CD14-positive monocyte (primary cell): ENCODE measurements at regions not wholly inside any gene's neighbourhood (a gene's known extent, or its start where the extent isn't known, plus 50 kb on each side); places are given as distances from the start of the nearest gene placed in this dataset.

Experiments used
- DNase-seq, 3 donors: peaks; one replicate each; pipeline ENCODE4 v3.0.0-alpha.2; 2011 to 2022
- H2AFZ ChIP-seq: 2 replicates; pipeline ENCODE4 v1.6.0; 2012; ENCODE audit warnings: mild to moderate bottlenecking, low read depth, low read length, inconsistent platforms; ENCODE audit not compliant: insufficient read depth, poor library complexity, severe bottlenecking
- H3K27ac ChIP-seq, 2 donors: 1 replicate in 1 of 2; 2 replicates in 1 of 2; pipeline ENCODE4 v1.5.1; 2012 to 2013; ENCODE audit warnings: low read length in 2 of 2, control low read depth in 1 of 2, inconsistent platforms in 1 of 2, low read depth in 1 of 2, mild to moderate bottlenecking in 1 of 2
- H3K27me3 ChIP-seq, 2 donors: one replicate each; pipeline versions ENCODE4 v1.6.0 to v1.6.1; 2011 to 2013; ENCODE audit warnings: low read length in 2 of 2; ENCODE audit not compliant: control insufficient read depth in 2 of 2, insufficient read depth in 2 of 2
- H3K36me3 ChIP-seq, 2 donors: replicated peaks in 1 of 2; 1 replicate in 1 of 2; 2 replicates in 1 of 2; pipeline versions ENCODE4 v1.5.1 to v1.6.1; 2012 to 2013; ENCODE audit warnings: low read length in 2 of 2, control low read depth in 1 of 2, inconsistent platforms in 1 of 2, mild to moderate bottlenecking in 1 of 2; ENCODE audit not compliant: insufficient read depth in 2 of 2, control insufficient read depth in 1 of 2
- H3K4me1 ChIP-seq, 2 donors: 1 replicate in 1 of 2; 2 replicates in 1 of 2; pipeline versions ENCODE4 v1.5.1 to v1.6.1; 2012 to 2013; ENCODE audit warnings: low read length in 2 of 2, control low read depth in 1 of 2, inconsistent platforms in 1 of 2, mild to moderate bottlenecking in 1 of 2, moderate library complexity in 1 of 2; ENCODE audit not compliant: insufficient read depth in 2 of 2, control insufficient read depth in 1 of 2
- H3K4me2 ChIP-seq: replicated peaks from 2 replicates; pipeline ENCODE3; 2012; ENCODE audit warnings: low read length, moderate library complexity, mild to moderate bottlenecking; ENCODE audit not compliant: poor library complexity, severe bottlenecking; ENCODE audit errors: extremely low read depth
- H3K4me3 ChIP-seq, 3 experiments: fragments of 200-600 bp in 1 of 3; sonication (generic) in 1 of 3; replicated peaks in 1 of 3; 1 replicate in 2 of 3; 2 replicates in 1 of 3; pipeline ENCODE4 v1.5.1; 2011 to 2013; ENCODE audit warnings: low read length in 3 of 3, mild to moderate bottlenecking in 3 of 3, control low read depth in 2 of 3, low read depth in 2 of 3, inconsistent platforms in 1 of 3, moderate library complexity in 1 of 3
- H3K79me2 ChIP-seq: 2 replicates; pipeline ENCODE4 v1.6.0; 2012; ENCODE audit warnings: mild to moderate bottlenecking, control low read depth, inconsistent platforms, low read length, moderate library complexity; ENCODE audit not compliant: insufficient read depth
- H3K9ac ChIP-seq: 2 replicates; pipeline ENCODE4 v1.6.0; 2017; ENCODE audit warnings: low read length, mild to moderate bottlenecking; ENCODE audit not compliant: insufficient read depth, poor library complexity, severe bottlenecking
- H3K9me3 ChIP-seq, 2 donors: replicated peaks in 1 of 2; 1 replicate in 1 of 2; 2 replicates in 1 of 2; pipeline versions ENCODE4 v1.5.1 to v1.6.1; 2012 to 2013; ENCODE audit warnings: low read length in 2 of 2, control low read depth in 1 of 2; ENCODE audit not compliant: control insufficient read depth in 1 of 2, insufficient read depth in 1 of 2
- H4K20me1 ChIP-seq: 2 replicates; pipeline ENCODE4 v1.6.0; 2012; ENCODE audit warnings: mild to moderate bottlenecking, low read length, control low read depth, moderate library complexity; ENCODE audit not compliant: insufficient read depth
- H3K27ac Mint-ChIP-seq, 7 donors: one replicate each; pipeline ENCODE4 v1.8.0; 2020; ENCODE audit warnings: mild to moderate bottlenecking in 7 of 7, mixed read lengths in 7 of 7, moderate library complexity in 6 of 7, inconsistent platforms in 2 of 7
- H3K27me3 Mint-ChIP-seq, 3 donors: one replicate each; pipeline ENCODE4 v1.8.0; 2021 to 2022; ENCODE audit warnings: low read depth in 3 of 3, mild to moderate bottlenecking in 3 of 3, mixed read lengths in 3 of 3, moderate library complexity in 3 of 3, inconsistent platforms in 1 of 3
- H3K36me3 Mint-ChIP-seq, 2 donors: one replicate each; pipeline ENCODE4 v1.8.0; 2020; ENCODE audit warnings: mixed read lengths in 2 of 2, inconsistent platforms in 1 of 2, mild to moderate bottlenecking in 1 of 2
- H3K4me1 Mint-ChIP-seq: one replicate; pipeline ENCODE4 v1.8.0; 2020; ENCODE audit warnings: mild to moderate bottlenecking, mixed read lengths
- H3K4me3 Mint-ChIP-seq, 2 donors: one replicate each; pipeline ENCODE4 v1.8.0; 2020; ENCODE audit warnings: mild to moderate bottlenecking in 2 of 2, mixed read lengths in 2 of 2, moderate library complexity in 1 of 2
- H3K9me3 Mint-ChIP-seq, 7 donors: one replicate each; pipeline ENCODE4 v1.8.0; 2020 to 2022; ENCODE audit warnings: mixed read lengths in 7 of 7, mild to moderate bottlenecking in 6 of 7, moderate library complexity in 6 of 7, inconsistent platforms in 2 of 7
- CTCF ChIP-seq: fragments of 200-600 bp; IDR thresholded peaks from one replicate; pipeline ENCODE4 v1.8.0; 2022; ENCODE audit warnings: antibody characterized with exemption, mild to moderate bottlenecking
- WGBS: methylation state at CpG from one replicate; pipeline ENCODE4 v1.1.5; 2013; ENCODE audit warnings: missing lambda C conversion rate; ENCODE audit not compliant: insufficient coverage; 5-methylcytosine and 5-hydroxymethylcytosine counted together
- intact Hi-C, 2 donors: fragments of 100-400 bp; cut with micrococcal nuclease; formaldehyde crosslinking; loops; one replicate each; pipeline versions ENCODE4 v1.15.0 to v1.15.1; 2023

GRCh38 chr20:57792386-57793080 lies 82.7 kb upstream of the PMEPA1 start:
- Histone ChIP-seq H3K4me1 (no peaks in the 10 kb centered on the region), H3K9ac (no peak overlapping the region), H2AFZ (no peak overlapping the region), H4K20me1 (no peaks in the 10 kb centered on the region), H3K79me2 (no peaks in the 10 kb centered on the region), H3K27ac (no peak overlapping the region), H3K4me3 (no peak overlapping the region), H3K36me3 (no peaks in the 10 kb centered on the region), H3K9me3 (no peaks in the 10 kb centered on the region), H3K27me3 (no peaks in the 10 kb centered on the region), H3K4me2 (no peak overlapping the region)
- peaks cover 0 to 4% (median 0%) of the 10 kb centered on the region in 7 donors for H3K9me3 Mint-ChIP-seq
- no peak for TF ChIP-seq CTCF
- WGBS: 98% methylated on average over 16 of the region's 20 CpGs
- H3K4me3 Mint-ChIP-seq: no peak overlapping the region
- intact Hi-C loops: no loop called here
- peaks cover 1% of the 10 kb centered on the region for H3K4me1 Mint-ChIP-seq
- H3K36me3 Mint-ChIP-seq: no peaks in the 10 kb centered on the region
- DNase-seq: no peak
- H3K27me3 Mint-ChIP-seq: peaks cover 0 to 2% (median 1%) of the 10 kb centered on the region in 3 donors
- H3K27ac Mint-ChIP-seq: no peak overlapping the region

GRCh38 chr20:57791966-57792365 lies 82.2 kb upstream of the PMEPA1 start:
- Mint-ChIP-seq H3K4me1 (peaks cover 1% of the 10 kb centered on the region), H3K9me3 (peaks cover 0 to 4% (median 0%) of the 10 kb centered on the region in 7 donors), H3K4me3 (no peak overlapping the region), H3K36me3 (no peaks in the 10 kb centered on the region), H3K27ac (no peak overlapping the region), H3K27me3 (peaks cover 0 to 2% (median 1%) of the 10 kb centered on the region in 3 donors)
- Histone ChIP-seq H3K36me3 (no peaks in the 10 kb centered on the region), H3K4me2 (no peak overlapping the region), H3K4me3 (no peak overlapping the region), H3K4me1 (no peaks in the 10 kb centered on the region), H4K20me1 (no peaks in the 10 kb centered on the region), H3K27ac (no peak overlapping the region), H3K9me3 (no peaks in the 10 kb centered on the region), H3K27me3 (no peaks in the 10 kb centered on the region), H3K9ac (no peak overlapping the region), H2AFZ (no peak overlapping the region), H3K79me2 (no peaks in the 10 kb centered on the region)
- 43% methylated on average over 8 of the region's 8 CpGs for WGBS
- intact Hi-C loops: no loop called here
- no peak for TF ChIP-seq CTCF
- no peak for DNase-seq
